ENCODE measurements at regions not wholly inside any gene's neighbourhood (a gene's known extent, or its start where the extent isn't known, plus 50 kb on each side); places are given as distances from the start of the nearest gene placed in this dataset.
"Not testable (repeated sequence)": the region's sequence is repeated elsewhere in the genome, so short reads cannot be mapped to it uniquely, and the experiment has no call there.

- no peak for DNase-seq
These were observed 105.1 kb downstream of the MED10 start for GRCh38 chr5:6273090-6273735.

- DNase-seq: no peak
These were observed 108.4 kb downstream of the MED10 start for GRCh38 chr5:6269925-6270324.

GRCh38 chr5:6266671-6267197, 111.6 kb downstream of the MED10 start:
- no peak for DNase-seq

GRCh38 chr5:6264394-6264793, 114.0 kb downstream of the MED10 start:
- no peak for DNase-seq

GRCh38 chr5:6262651-6263363, 115.5 kb downstream of the MED10 start:
- DNase-seq: no peak

GRCh38 chr5:6261668-6262067, 116.7 kb downstream of the MED10 start:
- DNase-seq: no peak

- no peak for DNase-seq
These were observed 117.1 kb downstream of the MED10 start for GRCh38 chr5:6261256-6261655.

GRCh38 chr5:6260846-6261245, 117.5 kb downstream of the MED10 start:
- DNase-seq: no peak

GRCh38 chr5:6256901-6257300, 121.4 kb downstream of the MED10 start:
- DNase-seq: no peak

- DNase-seq: no peak
These were observed 122.4 kb downstream of the MED10 start for GRCh38 chr5:6255956-6256355.

GRCh38 chr5:6253846-6254245, 124.5 kb downstream of the MED10 start:
- DNase-seq: no peak

GRCh38 chr5:6253281-6253680, 125.1 kb downstream of the MED10 start:
- no peak for DNase-seq

GRCh38 chr5:6252581-6252980, 125.8 kb downstream of the MED10 start:
- DNase-seq: no peak

- no peak for DNase-seq
These were observed 126.7 kb downstream of the MED10 start for GRCh38 chr5:6251565-6252102.

- no peak for DNase-seq
These were observed 128.2 kb downstream of the MED10 start for GRCh38 chr5:6250121-6250520.

GRCh38 chr5:6248132-6248531, 130.2 kb downstream of the MED10 start:
- no peak for DNase-seq

- no peak for DNase-seq
These were observed 131.4 kb downstream of the MED10 start for GRCh38 chr5:6246820-6247437.

GRCh38 chr5:6244339-6244714, 134.0 kb downstream of the MED10 start:
- no peak for DNase-seq

- DNase-seq: no peak
These were observed 134.5 kb downstream of the MED10 start for GRCh38 chr5:6243706-6244338.

- DNase-seq: not testable (repeated sequence)
These were observed 137.3 kb downstream of the MED10 start for GRCh38 chr5:6241056-6241455.

- no peak for DNase-seq
These were observed 141.4 kb downstream of the MED10 start for GRCh38 chr5:6236858-6237481.

- DNase-seq: no peak
These were observed 142.1 kb downstream of the MED10 start for GRCh38 chr5:6236170-6236793.
